ENCODE measurements at regions not wholly inside any gene's neighbourhood (a gene's known extent, or its start where the extent isn't known, plus 50 kb on each side); places are given as distances from the start of the nearest gene placed in this dataset.

DNA sequence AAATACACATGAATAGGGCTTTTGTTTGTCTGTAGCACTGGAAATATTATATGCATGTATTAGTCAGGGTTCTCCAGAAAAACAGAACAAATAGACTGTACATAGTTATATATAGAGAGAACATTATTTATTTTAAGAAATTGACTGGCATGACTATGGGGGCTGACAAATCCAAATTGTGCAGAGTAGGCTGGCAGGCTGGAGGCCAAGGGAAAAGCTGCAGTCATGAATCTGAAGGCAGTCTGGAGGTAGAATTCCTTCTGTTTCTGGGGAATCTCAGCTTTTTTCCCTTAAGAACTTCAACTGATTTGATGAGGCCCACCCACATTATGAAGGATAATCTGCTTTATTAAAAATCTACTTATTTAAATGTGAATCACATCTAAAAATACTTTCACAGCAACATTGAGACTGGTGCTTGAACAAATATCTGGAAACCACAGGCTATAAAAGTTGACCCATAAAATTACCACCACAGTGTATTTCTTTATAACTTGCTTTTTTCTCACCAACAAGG is 344.2 kb upstream of the KIAA1217 start:
- TF ChIP-seq, protein P1, sequence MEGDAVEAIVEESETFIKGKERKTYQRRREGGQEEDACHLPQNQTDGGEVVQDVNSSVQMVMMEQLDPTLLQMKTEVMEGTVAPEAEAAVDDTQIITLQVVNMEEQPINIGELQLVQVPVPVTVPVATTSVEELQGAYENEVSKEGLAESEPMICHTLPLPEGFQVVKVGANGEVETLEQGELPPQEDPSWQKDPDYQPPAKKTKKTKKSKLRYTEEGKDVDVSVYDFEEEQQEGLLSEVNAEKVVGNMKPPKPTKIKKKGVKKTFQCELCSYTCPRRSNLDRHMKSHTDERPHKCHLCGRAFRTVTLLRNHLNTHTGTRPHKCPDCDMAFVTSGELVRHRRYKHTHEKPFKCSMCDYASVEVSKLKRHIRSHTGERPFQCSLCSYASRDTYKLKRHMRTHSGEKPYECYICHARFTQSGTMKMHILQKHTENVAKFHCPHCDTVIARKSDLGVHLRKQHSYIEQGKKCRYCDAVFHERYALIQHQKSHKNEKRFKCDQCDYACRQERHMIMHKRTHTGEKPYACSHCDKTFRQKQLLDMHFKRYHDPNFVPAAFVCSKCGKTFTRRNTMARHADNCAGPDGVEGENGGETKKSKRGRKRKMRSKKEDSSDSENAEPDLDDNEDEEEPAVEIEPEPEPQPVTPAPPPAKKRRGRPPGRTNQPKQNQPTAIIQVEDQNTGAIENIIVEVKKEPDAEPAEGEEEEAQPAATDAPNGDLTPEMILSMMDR (IDR thresholded peaks at IDR 0.05), result no peak
- TF ChIP-seq POLR2A (IDR thresholded peaks at IDR 0.05), result no peak
